GM12878 (cell line): ENCODE measurements at regions not wholly inside any gene's neighbourhood (a gene's known extent, or its start where the extent isn't known, plus 50 kb on each side); places are given as distances from the start of the nearest gene placed in this dataset.

ENCODE experiments used
- CHD1 ChIP-seq: IDR thresholded peaks from 2 replicates; pipeline ENCODE4 v1.6.1; 2012; ENCODE audit warnings: low read depth, low read length, improper control_type of control experiment
- CUX1 ChIP-seq: IDR thresholded peaks from 2 replicates; pipeline ENCODE4 v1.6.1; 2012; ENCODE audit warnings: improper control_type of control experiment, low read depth, low read length; ENCODE audit not compliant: insufficient replicate concordance
- IRF4 ChIP-seq: IDR thresholded peaks from 2 replicates; pipeline ENCODE4 v1.6.1; 2011; ENCODE audit warnings: low read depth, low read length
- MYB ChIP-seq: fragments of 150-350 bp; IDR thresholded peaks from 2 replicates; pipeline ENCODE4 v1.6.1; 2014; ENCODE audit warnings: mild to moderate bottlenecking, low read depth, low read length, borderline replicate concordance
- REST ChIP-seq: IDR thresholded peaks from 2 replicates; pipeline ENCODE4 v1.6.1; 2012; ENCODE audit warnings: mild to moderate bottlenecking, low read depth, low read length
- SIX5 ChIP-seq: IDR thresholded peaks from 2 replicates; pipeline ENCODE4 v1.6.1; 2011; ENCODE audit warnings: mild to moderate bottlenecking, low read depth, low read length, moderate library complexity; ENCODE audit not compliant: severe bottlenecking
- ZBED1 ChIP-seq: IDR thresholded peaks from 2 replicates; pipeline ENCODE4 v1.6.1; 2016; ENCODE audit warnings: borderline replicate concordance
- TF ChIP-seq, protein P1 (sequence below): fragments of 150-350 bp; IDR thresholded peaks from 2 replicates; pipeline ENCODE4 v1.6.1; 2014; ENCODE audit warnings: mild to moderate bottlenecking, low read depth, low read length

DNA sequence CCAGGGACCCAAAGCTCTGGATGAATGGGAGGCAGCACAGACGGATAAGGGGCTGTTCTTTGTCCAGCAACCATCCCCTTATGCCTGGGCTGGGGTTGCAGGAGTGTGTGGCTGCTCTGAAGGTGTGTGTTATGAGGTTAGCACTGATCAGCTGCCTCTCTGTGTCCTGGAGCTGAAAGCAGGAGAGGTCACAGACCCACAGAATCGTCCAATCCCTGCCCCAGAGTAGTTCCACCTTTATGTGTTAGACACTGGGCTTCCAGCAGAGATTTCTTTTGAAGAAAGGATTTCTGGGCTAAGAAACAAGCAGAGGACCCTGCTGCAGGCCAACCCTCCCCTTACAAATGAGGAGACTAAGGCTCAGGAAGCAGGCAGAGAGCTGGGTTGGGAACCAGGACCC lies 62.4 kb downstream of the ARL6IP4 start (continued):
- TF ChIP-seq CUX1 = no peak
- TF ChIP-seq REST = no peak
- TF ChIP-seq, protein P1, sequence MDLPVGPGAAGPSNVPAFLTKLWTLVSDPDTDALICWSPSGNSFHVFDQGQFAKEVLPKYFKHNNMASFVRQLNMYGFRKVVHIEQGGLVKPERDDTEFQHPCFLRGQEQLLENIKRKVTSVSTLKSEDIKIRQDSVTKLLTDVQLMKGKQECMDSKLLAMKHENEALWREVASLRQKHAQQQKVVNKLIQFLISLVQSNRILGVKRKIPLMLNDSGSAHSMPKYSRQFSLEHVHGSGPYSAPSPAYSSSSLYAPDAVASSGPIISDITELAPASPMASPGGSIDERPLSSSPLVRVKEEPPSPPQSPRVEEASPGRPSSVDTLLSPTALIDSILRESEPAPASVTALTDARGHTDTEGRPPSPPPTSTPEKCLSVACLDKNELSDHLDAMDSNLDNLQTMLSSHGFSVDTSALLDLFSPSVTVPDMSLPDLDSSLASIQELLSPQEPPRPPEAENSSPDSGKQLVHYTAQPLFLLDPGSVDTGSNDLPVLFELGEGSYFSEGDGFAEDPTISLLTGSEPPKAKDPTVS = no peak
- no peak for TF ChIP-seq MYB
- TF ChIP-seq SIX5 = no peak
- no peak for TF ChIP-seq CHD1
- TF ChIP-seq ZBED1 = no peak
- no peak for TF ChIP-seq IRF4
